ENCODE measurements at regions not wholly inside any gene's neighbourhood (a gene's known extent, or its start where the extent isn't known, plus 50 kb on each side); places are given as distances from the start of the nearest gene placed in this dataset.

DNA sequence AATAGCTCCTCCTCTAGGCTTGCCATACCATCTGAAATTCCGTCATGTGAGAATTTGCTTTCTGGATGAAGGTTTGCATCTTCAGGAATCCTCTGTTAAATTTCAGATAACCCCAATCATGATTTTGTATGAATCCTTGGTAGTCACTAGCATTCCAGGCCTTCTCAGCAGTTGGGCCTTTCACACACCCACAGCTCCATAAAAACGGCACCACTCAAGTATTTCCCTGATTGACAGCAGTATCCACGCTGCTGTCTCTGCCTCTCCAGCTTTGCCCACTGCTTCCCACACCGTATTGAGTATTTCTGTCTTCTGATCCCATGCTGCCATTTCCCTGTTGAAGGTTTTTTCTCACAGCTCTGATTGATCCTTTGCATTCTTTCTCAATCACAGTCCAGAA, 208.7 kb upstream of the NCAM1 start:
- no peak for DNase-seq (ENCODE audit: low read depth)

DNA sequence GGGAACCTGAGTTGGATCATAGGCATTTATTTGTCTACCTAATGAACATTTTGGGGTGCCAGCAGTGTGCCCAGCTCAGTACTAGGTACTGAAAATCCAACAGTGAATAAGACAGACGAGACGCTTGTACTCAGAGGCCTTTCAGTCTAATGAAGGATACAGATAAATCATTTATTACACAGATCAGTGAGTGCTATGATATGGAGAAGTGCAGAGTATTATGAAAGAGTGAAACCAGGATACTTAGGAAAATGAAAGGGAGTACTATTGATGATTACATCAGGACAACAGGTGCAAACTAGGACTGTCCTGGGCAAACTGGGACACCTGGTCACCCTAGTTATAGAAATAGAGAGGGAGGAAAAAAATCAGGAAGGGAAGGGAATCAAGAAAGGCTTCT, 207.5 kb upstream of the NCAM1 start:
- DNase-seq (ENCODE audit: low read depth) = no peak

DNA sequence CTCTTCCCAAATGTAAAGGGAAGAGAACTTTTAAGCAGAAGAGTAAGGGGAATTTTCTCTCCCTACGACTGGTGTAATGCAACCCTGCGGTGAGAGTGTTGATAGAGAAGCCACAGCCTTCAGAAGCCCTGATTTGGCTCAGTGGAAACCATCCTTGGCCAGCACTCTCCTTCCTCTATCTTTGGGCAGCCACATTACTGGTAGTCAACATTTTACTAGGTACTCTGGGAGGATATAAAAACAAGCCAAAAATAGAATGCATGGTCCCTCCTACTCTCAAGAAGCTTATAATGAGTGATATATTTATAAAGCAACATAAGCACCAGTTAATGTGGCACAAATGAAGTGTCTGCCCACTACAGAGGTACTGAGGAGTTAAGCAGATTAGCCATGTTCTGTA, 201.8 kb upstream of the NCAM1 start:
- no peak for DNase-seq (ENCODE audit: low read depth)

DNA sequence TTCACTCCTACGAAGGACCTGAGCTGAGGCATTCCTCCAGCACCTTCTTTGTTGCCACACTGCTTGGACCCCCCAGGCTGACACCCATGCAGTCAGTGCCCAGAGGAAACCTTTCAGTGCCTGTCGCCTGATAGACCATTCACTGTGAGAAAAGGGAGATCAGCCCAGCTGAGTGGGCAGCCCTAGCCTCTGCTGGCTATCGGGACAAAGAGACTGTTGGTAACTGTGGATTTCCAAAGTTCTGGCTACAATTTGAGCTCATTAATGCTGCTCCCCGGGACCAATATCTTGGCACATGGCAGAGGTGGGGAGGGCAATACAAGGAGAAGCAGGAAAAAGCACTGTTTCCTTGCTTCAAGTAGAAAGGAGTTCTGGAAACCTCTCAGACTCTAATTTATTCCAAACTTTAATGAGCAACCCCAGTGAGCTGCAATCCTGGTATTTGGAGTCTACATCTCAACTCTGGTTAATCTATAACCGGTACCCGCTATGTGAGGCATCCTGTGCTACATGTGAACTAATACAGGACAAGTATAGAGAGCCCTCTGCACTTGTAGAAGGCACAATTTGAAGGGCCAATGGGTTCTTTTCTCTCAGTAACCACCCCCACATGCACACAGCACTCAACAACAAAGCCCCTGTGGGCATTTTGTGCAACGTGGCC, 200.7 kb upstream of the NCAM1 start:
- DNase-seq (ENCODE audit: low read depth) = no peak

DNA sequence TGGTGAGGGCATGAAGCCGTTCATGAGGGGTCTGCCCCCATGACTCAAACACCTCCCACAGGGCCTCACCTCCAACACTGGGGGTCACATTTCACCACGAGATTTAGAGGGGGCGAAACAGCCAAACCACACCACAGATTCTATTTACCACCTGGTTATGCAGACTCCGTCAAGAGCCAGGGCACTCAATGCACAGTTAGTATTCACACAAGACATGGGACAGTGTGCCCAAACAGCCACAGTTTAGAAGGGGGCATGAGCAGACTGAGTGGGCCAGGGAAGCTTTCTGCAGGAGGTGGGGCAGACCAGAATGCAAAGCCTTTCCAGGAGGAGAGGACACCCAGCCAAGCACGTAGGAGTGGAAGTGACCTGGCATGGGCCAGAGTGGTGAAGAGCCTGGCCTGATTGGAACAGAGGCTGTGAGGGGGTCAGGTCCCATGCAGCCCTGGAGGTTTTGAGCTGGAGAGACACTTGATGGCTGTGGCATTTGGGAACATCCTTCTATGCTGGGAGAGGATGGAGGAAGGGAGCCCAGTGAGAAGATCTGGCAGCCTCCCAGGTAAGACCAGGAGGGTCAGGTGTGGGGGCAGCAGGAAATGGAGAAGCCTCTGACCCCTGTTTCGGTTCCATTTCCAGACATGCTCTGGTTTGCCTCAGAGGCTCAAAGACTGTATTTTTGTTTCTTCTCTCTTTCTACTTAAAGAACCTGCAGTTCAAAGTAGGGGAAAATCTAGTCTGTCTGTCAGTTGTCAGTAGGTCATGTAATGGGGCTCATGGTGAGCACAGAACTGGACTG, 199.1 kb upstream of the NCAM1 start:
- DNase-seq (ENCODE audit: low read depth) = no peak

DNA sequence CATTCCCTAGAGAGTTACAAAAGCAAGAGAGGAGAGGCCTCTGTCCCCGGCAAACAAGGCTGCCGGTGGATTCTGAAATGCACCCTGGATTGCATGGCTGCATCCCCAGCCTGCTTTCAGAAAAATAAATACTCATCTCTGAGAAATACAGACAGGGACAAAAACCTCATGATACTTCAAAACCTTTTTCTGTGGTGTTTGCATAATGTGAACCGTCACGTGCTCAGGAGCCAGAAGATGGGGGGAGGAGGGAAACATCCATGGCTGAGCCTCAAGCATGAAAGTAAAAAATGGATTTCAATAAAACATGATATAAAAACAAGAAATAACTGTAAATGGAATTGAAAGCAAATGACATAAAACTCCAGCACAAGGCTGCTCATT, 198.5 kb upstream of the NCAM1 start:
- DNase-seq (ENCODE audit: low read depth) = no peak

DNA sequence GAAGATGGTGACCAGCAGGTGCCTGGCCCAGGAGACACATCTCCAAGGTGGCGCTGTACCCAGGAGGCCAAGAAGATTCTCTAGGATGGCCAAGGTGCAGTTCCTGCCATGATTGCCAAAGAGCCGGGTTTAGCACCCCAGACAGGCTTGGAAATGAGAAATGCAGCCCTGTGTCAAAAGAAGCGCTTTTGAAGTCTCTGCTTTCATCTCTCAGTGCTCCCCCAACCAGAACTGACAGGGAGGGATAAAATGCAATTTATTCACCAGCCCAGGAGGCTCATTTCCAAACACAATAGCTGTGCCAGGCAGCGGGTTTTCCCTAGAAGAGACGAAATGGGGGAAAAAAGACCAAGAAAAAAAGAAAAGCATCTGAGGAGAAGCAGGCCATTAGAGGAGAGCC, 195.9 kb upstream of the NCAM1 start:
- no peak for DNase-seq (ENCODE audit: low read depth)

DNA sequence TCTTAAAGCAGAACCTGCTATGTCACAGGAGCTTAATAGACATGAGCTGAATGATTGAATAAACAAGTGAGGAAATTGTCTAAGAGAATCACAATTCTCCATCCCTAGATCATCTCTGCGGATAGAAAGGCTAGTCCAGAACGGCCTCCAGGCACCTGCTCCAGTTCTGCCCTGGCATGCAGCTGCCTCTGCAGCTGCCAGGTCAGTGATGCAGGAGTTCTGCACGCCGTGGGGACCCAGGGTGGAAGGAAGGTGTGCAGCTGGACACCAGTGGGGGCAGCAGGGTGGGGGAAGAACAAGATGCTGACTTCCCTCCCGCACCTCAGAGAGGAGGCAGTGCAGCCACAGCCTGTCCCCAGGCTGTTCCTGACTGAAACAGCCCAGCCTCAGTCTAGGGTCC, 192.1 kb upstream of the NCAM1 start:
- no peak for DNase-seq (ENCODE audit: low read depth)

DNA sequence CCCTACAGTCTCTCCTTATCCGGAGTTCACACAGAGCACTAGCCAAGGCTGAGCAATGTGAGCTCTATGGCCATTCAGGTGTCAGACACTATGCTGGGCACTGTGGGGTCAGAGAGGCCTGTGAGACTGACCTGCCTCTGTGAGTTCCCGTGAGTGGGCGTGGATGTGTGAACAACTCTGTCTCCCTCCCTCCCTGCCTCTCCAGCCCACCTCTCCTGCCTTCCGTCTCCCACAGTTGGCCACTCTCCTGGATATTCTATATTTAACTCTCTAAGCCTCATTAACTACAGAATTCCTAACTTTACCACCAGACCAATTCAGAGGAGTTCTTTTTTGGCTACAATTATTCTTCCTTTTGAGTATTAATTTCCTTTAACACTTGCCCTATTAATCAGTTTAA, 191.6 kb upstream of the NCAM1 start:
- no peak for DNase-seq (ENCODE audit: low read depth)

DNA sequence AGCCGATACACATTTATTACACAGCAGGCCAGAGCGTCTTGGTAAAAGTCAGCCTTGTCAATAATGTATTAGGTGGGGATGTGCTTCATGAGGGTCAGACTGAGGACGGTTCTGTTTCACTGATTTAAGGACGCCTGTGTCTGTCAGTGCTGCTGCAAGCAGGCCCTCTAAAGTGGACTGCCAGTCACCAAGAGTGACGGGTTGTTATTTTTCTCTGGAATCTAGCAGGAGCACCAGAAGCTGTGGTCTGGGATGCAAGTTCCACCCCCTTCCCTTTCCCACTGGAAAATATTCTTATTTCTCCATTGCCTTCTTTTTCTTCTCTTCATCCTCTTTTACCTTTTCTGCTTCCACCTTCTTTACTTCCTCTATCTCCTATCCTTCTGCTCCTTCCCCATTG, 191.2 kb upstream of the NCAM1 start:
- DNase-seq (ENCODE audit: low read depth) = no peak

DNA sequence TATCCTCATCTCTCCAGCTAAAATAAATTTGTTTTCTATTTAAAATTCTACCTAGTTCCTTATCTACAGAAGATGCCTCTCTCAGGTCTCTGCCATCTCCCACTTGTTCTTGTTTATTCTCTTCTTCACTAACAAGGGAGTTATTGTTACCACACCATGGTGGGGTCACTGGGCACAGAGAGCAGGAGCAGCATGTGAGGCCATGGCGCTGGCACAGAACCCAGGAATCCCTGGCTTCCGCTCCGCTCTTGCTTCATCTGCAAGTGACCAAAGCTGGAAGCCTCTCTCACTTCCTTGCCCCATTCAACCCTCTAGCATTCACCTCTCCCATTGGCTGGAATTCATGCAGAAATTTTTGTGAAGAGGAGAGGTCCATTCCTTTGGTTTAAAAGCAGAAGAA, 190.7 kb upstream of the NCAM1 start:
- no peak for DNase-seq (ENCODE audit: low read depth)

DNA sequence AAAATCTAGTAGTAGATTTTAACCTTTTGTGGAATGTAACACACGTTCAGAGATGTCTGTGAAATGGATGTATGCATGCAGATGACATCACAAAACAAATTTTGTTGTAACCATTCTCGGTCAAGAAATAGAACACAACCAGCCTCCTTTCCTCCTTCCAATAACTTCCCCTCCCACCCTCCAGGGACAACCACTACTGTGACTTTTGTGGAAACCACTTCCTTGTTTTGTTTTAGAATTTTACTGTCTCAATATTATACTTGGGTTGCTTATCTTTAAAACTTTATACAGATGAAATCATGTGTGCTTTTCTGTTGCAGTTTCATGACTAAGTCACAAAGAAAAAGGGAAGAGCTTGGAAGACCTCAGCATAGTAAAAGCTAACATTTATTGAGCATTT, 189.4 kb upstream of the NCAM1 start:
- no peak for DNase-seq (ENCODE audit: low read depth)

DNA sequence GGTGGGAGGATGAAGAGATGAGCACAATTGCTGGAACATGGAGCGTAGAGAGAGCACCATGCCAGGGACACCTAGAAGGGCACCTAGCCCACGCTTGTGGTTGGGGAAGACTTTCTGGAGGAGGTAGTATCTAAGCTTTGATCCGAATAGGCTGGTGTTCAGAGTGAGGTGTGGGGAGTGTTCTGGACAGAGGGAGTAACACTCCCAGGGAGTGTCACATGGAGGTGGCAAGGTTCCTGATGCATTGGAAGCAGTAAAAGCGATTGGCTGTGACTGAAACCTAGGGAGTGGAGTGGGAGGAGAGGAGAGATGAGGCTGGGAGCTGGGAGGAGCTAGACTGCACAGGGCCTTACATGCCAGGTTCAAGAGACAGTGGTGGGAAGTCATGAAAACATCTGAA, 188.0 kb upstream of the NCAM1 start:
- no peak for DNase-seq (ENCODE audit: low read depth)

DNA sequence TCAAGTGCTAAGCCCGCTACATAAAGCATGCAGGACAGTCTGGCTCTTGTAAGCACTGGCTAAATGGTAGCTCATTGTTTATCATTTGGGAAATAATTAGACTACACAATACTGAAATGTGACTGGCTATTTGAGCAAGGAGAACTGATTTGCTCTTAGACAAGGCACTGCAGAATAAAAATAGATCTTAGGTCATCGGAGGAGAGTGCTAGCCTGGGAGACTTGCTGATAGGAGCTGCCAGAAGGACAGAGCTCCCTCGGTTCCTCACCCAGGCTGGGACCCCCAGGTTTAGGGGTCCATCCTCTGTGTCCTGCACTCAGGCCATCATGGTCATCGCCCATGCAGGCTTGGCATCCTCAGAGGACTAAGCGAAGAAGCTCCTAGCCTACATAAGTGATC, 184.4 kb upstream of the NCAM1 start:
- no peak for DNase-seq (ENCODE audit: low read depth)

DNA sequence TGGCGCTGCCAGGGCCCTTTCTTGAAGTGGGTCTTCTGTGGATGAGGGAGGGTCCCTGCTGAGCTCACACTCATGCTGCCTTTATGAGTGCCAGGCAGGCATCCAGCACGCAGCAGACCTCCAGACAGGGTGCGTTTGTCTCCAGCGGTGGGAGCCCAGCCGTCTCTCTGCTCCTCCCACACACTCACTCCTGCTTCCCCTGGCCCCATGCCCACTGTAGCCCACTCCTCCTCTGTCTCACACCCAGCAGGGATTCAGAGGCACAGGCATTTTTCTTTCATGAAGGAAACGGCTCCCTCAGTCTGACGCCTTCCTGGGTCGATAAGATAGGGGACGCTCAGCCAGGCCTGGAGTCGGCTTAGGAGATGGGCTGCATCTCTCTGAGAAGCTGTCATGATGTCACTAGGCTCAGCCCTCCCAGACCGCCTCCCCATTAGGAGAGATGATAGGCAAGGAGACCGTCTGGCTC, 183.9 kb upstream of the NCAM1 start:
- DNase-seq (ENCODE audit: low read depth) = no peak

DNA sequence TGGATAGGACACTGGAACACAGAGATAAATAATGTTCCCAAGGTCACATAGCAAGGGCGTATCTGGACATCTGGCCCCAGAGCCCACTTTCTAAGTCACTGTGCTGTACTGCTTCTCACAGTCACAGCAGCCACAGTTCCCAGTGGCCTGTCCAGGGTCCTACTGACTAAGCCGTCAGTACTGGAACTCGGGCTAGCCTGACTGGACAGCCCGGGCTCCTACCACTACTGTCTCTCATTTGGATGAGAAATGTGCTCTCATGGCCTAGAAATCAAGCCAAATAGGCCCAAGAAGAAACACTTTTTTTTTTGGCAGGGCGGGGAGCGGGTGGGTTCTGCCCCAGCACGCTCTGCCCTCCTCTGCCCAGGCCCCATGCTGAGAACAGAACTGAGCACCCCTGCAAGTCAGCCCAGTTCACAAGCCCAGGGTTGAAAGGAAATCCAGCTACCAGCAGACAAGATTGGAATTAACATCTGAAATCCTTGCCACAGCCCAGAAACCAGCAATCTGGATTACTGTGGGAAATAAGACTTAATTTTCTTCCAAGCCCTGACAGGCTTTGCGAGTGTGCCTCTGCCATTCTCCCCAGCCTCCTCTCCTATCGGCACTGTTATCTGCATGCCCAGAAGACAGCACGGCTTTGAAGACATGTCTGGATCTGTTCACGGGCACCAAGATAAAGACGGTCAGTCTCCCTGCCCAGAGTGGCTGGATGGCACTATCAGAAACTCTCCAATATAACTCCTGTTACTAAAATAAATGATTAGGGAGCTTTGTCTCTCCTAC, 182.9 kb upstream of the NCAM1 start:
- no peak for DNase-seq (ENCODE audit: low read depth)

DNA sequence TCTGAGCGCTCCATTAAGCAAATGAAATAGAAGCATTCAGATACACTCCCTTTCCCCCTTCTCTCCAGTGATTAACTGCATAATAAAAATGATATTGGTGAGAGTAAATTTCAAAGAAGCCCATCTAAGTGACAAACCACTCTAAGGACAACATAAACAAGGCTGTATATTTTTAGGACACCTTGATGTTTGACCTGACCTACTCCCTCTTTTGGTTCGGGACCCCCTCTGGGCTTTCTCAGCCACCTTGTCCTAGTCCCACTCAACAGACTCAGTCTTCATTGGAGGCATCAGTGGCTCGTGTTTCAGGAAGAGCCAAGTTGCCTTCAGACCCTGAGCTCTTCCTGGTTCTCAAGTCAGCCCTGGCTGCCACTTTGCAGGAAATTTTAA, 182.3 kb upstream of the NCAM1 start:
- no peak for DNase-seq (ENCODE audit: low read depth)

DNA sequence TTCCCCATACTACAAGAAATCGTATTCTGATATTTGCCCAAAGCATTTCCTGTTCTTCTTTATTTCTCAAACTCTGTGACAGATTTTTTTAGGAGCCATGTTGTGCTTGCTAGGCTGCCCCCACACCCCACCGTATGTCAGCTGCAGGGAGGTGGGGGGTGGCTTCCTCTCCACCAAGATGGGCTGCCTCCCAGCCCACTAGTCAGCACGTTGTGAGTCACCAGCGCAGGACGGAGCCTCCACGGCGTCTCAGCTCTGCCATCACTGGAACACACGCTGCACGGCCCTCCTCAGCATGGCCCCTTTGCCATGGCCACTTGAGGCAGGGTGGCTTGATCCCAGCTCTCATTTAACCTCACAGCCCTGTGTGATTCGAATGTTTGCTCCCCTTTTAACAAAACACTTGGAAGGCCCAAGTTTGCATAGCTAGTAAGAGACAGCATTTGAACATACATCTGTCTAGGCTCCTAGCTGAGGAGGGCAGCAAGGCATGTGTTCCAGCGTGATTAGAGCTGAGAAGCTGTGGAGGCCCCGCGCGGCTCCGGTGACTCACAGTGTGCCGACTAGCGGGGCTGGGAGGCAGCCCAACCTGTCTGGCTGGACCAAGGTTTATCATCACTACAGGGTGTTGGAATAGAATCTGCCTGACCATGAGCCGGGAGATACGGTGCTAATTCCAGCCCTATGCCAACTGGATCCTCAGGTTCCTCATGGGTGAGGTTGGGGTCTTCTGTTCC, 180.7 kb upstream of the NCAM1 start:
- DNase-seq (ENCODE audit: low read depth) = no peak

DNA sequence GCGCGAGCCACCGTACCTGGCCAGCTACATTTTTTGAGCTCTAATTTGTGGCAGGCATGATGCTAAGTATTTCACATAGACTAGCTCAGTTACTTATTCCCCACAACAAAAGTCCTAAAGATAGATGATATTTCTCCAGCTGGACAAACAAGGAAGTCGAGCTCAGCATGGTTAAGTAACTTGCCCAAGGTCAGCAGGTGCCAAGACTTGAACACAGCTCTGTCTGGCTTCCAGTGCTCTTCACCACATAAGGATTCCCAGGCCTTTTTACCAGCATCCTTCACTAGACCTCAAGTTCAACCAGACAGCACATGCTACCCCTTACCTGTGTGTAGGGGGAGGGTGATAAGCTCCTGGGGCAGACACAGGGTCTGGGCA, 177.3 kb upstream of the NCAM1 start:
- no peak for DNase-seq (ENCODE audit: low read depth)

DNA sequence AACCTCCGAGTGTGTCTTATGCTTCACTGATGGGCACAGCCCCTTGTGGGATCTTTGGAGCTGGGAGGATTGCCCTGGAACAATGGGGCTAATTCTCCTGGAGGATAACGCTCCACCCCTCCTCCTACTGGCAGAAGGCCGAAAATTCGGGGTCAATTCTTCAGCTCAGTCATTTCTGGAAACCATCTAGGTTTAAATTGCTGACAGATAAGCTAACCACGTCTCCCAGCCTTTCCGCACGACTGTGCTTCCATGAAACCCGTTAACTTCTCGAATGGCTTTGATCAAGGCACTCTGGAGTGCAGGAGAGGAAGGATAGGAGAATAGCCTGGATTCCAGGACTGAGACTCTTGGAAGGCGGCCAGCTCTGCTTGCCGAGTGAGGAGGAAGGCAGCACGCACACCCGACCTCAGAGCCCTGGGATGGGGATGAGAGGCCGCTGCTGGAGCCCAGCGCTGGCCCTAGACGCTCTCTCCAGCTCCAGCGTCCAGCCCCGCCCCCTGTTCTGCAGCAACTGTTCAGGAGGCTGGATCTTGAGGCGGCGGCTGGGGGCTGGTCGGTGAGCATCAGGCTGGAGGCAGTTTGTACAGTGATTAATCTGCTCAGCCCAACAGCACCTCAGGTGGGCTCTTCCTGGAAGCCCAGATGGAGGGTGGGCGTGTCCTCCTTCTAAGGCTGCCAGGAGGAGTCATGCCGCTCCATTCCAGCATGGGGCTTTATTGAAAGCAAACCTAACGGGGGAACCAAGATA, 176.7 kb upstream of the NCAM1 start:
- DNase-seq (ENCODE audit: low read depth) = no peak

DNA sequence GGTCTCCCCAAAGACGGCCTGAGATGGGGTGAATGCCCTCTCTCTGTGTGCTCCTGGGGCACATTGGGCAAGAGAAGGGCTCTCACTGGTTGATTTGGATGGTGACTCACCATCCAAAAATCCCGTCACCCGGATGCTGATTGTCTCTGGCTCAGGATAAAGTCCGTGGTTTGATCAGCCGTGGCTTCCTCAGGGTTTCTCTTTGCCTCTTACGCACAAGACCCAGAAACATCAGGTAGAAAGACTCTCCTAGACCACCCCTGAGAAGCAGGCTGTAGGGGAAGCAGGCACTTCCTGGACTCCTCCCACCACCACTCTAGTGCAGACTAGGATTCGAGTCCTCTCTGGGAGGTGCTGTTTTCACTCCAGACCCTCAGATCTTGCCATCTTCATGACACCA, 176.1 kb upstream of the NCAM1 start:
- no peak for DNase-seq (ENCODE audit: low read depth)

DNA sequence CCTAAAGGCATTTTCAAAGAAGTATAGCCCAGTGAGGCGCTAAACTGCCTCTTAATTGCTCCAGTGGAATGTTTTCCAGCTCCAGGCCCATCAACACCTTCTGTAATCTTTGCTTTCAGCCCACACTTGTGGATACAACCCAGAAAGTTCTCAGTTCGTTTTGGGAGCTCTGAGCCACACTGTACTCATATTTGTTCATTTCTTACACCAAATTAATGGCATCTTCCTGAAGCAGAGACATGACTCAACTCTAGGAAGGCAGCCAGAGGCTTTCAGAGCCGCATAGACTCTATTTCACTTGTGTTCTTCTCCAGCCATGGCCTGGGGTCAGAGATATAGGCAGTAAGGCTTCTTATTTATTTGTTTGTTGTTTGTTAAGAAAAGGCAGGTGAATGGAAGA, 175.5 kb upstream of the NCAM1 start:
- DNase-seq (ENCODE audit: low read depth) = peak; percentile 70

All from stromal cell of bone marrow (primary cell).